OCI-LY1 (cell line): ENCODE measurements at regions not wholly inside any gene's neighbourhood (a gene's known extent, or its start where the extent isn't known, plus 50 kb on each side); places are given as distances from the start of the nearest gene placed in this dataset.

Experiments
- H2AFZ ChIP-seq: fragments of 200-600 bp; sonication (generic), shearing (Covaris generic); 2 replicates; pipeline ENCODE4 v1.6.0; 2014; ENCODE audit warnings: antibody characterized with exemption, mild to moderate bottlenecking, low read length
- H3F3A ChIP-seq: fragments of 200-600 bp; sonication (generic), shearing (Covaris generic); 2 replicates; pipeline ENCODE4 v1.6.0; 2014; ENCODE audit warnings: mild to moderate bottlenecking, antibody characterized with exemption, low read length, moderate library complexity; ENCODE audit not compliant: insufficient read depth
- H3K27ac ChIP-seq: fragments of 200-600 bp; sonication (generic); 2 replicates; pipeline ENCODE4 v1.5.1; 2014; ENCODE audit warnings: low read length, mixed run types, mild to moderate bottlenecking, low read depth; ENCODE audit not compliant: poor library complexity, severe bottlenecking
- H3K27me3 ChIP-seq: fragments of 200-600 bp; sonication (generic); 2 replicates; pipeline ENCODE4 v1.6.0; 2014; ENCODE audit warnings: antibody characterized with exemption, mild to moderate bottlenecking, low read length, moderate library complexity; ENCODE audit not compliant: insufficient read depth
- H3K36me3 ChIP-seq: fragments of 200-600 bp; sonication (generic); 2 replicates; pipeline ENCODE4 v1.6.1; 2014; ENCODE audit warnings: mild to moderate bottlenecking, antibody characterized with exemption, low read length, moderate library complexity, mixed read lengths; ENCODE audit not compliant: insufficient read depth
- H3K4me1 ChIP-seq: fragments of 200-600 bp; sonication (generic); 2 replicates; pipeline ENCODE4 v1.5.1; 2014; ENCODE audit warnings: mild to moderate bottlenecking, low read length, moderate library complexity; ENCODE audit not compliant: insufficient read depth, severe bottlenecking
- H3K4me2 ChIP-seq: fragments of 200-600 bp; sonication (generic), shearing (Covaris generic); 2 replicates; pipeline ENCODE4 v1.6.1; 2014; ENCODE audit warnings: low read length
- H3K4me3 ChIP-seq: fragments of 200-600 bp; sonication (generic); 2 replicates; pipeline ENCODE4 v1.5.1; 2014; ENCODE audit warnings: low read length, low read depth, mild to moderate bottlenecking, mixed read lengths; ENCODE audit not compliant: poor library complexity, severe bottlenecking
- H3K79me2 ChIP-seq: fragments of 200-600 bp; shearing (Covaris generic); 2 replicates; pipeline ENCODE4 v1.6.1; 2016; ENCODE audit warnings: mixed run types, low read length, mixed read lengths; ENCODE audit not compliant: insufficient read depth
- H3K9ac ChIP-seq: fragments of 200-600 bp; sonication (generic), shearing (Covaris generic); 2 replicates; pipeline ENCODE4 v1.6.1; 2014; ENCODE audit warnings: mild to moderate bottlenecking, low read length, mixed read lengths
- H3K9me2 ChIP-seq: fragments of 200-600 bp; sonication (generic), shearing (Covaris generic); 2 replicates; pipeline ENCODE4 v1.6.1; 2014; ENCODE audit warnings: low read depth, mild to moderate bottlenecking, low read length, mixed read lengths
- H3K9me3 ChIP-seq: fragments of 200-600 bp; shearing (Covaris generic); 2 replicates; pipeline ENCODE4 v1.6.1; 2014; ENCODE audit warnings: low read length, mixed read lengths
- H4K20me1 ChIP-seq: fragments of 200-600 bp; sonication (generic), shearing (Covaris generic); 2 replicates; pipeline ENCODE4 v1.6.0; 2016; ENCODE audit warnings: mild to moderate bottlenecking, low read length; ENCODE audit not compliant: insufficient read depth
- EZH2 ChIP-seq: fragments of 200-600 bp; sonication (generic), shearing (Covaris generic); IDR thresholded peaks from 2 replicates; pipeline ENCODE4 v1.8.0; 2017; ENCODE audit warnings: borderline replicate concordance, mixed run types, mild to moderate bottlenecking, antibody characterized with exemption, low read length, moderate library complexity, mixed read lengths
- TF ChIP-seq, protein P1 (sequence below): fragments of 200-600 bp; sonication (generic), shearing (Covaris generic); IDR thresholded peaks from 2 replicates; pipeline ENCODE4 v1.5.1; 2017; ENCODE audit warnings: mild to moderate bottlenecking, antibody characterized with exemption, low read length, moderate library complexity, mixed read lengths

DNA sequence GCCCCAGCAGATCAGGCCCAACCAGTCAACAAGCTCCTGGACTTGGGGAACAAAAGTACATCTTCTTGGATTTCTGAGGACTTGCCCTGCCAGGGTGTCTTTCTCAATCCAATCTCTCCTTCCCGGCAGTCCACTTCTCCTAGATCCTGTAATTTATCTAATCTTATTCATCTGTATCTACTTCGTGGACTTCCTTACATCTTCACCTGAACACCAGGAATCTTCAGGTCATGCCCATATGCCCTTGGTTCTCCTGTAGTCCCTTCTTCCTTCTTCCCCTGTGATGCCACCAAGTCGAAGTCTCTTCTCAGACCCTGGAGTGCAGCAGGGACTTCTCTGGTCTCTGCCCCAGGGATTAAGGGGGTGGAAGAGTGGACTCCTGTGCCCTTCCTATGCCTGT lies 100.3 kb downstream of the ZNF280B start:
- no peak overlapping the region for H3K9ac ChIP-seq
- no peak overlapping the region for H3K4me3 ChIP-seq
- no peaks in the 10 kb centered on the region for H4K20me1 ChIP-seq
- H3K27ac ChIP-seq = no peak overlapping the region
- H3K4me2 ChIP-seq = no peak overlapping the region
- H3K79me2 ChIP-seq = no peaks in the 10 kb centered on the region
- TF ChIP-seq, protein P1, sequence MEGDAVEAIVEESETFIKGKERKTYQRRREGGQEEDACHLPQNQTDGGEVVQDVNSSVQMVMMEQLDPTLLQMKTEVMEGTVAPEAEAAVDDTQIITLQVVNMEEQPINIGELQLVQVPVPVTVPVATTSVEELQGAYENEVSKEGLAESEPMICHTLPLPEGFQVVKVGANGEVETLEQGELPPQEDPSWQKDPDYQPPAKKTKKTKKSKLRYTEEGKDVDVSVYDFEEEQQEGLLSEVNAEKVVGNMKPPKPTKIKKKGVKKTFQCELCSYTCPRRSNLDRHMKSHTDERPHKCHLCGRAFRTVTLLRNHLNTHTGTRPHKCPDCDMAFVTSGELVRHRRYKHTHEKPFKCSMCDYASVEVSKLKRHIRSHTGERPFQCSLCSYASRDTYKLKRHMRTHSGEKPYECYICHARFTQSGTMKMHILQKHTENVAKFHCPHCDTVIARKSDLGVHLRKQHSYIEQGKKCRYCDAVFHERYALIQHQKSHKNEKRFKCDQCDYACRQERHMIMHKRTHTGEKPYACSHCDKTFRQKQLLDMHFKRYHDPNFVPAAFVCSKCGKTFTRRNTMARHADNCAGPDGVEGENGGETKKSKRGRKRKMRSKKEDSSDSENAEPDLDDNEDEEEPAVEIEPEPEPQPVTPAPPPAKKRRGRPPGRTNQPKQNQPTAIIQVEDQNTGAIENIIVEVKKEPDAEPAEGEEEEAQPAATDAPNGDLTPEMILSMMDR = no peak
- TF ChIP-seq EZH2 = no peak
- peaks cover 46% of the 10 kb centered on the region for H3K4me1 ChIP-seq
- H2AFZ ChIP-seq = no peak overlapping the region
- 0 out of 2 replicates have a peak, but pooled peaks cover under 1% of the 10 kb centered on the region for H3K36me3 ChIP-seq
- H3F3A ChIP-seq = no peaks in the 10 kb centered on the region
- H3K9me2 ChIP-seq = no peaks in the 10 kb centered on the region
- H3K9me3 ChIP-seq = peaks cover 11% of the 10 kb centered on the region
- H3K27me3 ChIP-seq = no peaks in the 10 kb centered on the region; the same call in 1 of the 2 replicates

DNA sequence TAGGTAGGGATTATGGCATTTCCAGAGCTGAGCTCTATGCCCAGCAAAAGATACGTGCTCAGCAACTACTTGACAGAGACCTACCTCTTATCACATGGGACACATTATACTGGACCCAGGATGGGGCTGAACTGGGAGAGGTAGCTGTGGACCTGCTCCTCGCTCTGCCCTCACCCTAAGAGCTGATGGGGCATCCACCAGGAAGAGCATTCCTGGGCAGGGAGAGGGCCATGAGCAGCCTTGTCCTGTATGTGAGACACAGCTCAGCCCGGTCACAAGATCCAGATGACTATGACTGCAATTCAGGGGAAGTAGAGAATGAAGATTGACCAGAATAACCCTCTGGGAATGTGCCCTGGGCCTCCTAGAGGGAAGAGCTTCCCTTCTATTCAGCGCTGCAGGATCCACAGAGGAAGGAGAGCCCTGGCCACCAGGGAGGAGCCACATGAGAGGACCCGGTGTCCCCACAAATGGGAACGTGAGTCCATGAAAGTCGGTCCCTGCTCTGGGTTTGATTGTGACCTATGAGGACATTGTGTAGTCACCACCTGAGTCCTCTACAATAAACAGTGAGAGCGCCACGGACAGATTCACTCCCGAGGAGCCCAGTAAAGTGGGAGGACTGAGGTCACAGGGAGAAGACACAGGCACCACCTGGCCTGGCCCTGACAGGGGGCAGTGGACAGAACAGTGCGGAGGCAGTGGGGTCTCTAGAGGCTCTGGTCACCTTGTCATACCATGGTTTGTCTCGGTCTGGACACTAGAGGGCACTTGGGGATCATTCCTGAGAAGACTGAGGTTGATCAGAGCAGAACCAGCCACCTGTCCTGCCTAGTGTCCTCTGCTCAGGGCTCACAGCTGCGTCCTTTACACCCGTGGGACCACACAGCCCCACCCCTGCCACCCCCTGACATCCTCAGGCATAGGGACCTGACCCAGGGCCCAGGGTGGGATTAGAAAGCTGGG lies 99.5 kb downstream of the ZNF280B start:
- Histone ChIP-seq H3K9ac (no peak overlapping the region; the same call in 1 of the 2 replicates), H3K9me3 (peaks cover 14% of the 10 kb centered on the region), H3K27ac (no peak overlapping the region), H3K9me2 (no peaks in the 10 kb centered on the region), H3K36me3 (0 out of 2 replicates have a peak, but pooled peaks cover 4% of the 10 kb centered on the region), H3K4me2 (peak overlapping the region; percentile 12; the same call in 1 of the 2 replicates), H3K4me1 (peaks cover 39% of the 10 kb centered on the region), H3F3A (no peaks in the 10 kb centered on the region), H3K4me3 (no peak overlapping the region), H2AFZ (no peak overlapping the region), H4K20me1 (no peaks in the 10 kb centered on the region), H3K27me3 (no peaks in the 10 kb centered on the region; the same call in 1 of the 2 replicates), H3K79me2 (no peaks in the 10 kb centered on the region)
- TF ChIP-seq EZH2 = no peak
- TF ChIP-seq, protein P1 = peak; percentile 72

DNA sequence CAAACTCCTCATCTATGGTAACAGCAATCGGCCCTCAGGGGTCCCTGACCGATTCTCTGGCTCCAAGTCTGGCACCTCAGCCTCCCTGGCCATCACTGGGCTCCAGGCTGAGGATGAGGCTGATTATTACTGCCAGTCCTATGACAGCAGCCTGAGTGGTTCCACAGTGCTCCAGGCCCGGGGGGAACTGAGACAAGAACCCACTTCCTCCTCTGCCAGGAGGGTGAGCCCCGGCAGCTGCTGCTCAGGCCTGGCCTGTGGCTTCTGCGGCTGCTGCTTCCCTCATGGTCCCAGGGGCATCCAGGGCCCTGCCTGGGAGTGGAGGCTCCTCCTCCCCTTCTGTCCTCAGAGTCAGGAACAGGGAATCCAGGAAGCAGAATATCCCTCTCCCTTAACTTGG lies 98.4 kb downstream of the ZNF280B start:
- Histone ChIP-seq H3K27ac (no peak overlapping the region), H3K79me2 (no peaks in the 10 kb centered on the region), H4K20me1 (no peaks in the 10 kb centered on the region), H3K9ac (no peak overlapping the region; the same call in 1 of the 2 replicates), H3K27me3 (no peaks in the 10 kb centered on the region; the same call in 1 of the 2 replicates), H3K4me3 (no peak overlapping the region), H3F3A (no peaks in the 10 kb centered on the region), H3K9me2 (no peaks in the 10 kb centered on the region), H2AFZ (no peak overlapping the region), H3K4me1 (peaks cover 28% of the 10 kb centered on the region), H3K9me3 (peaks cover 14% of the 10 kb centered on the region), H3K4me2 (peak overlapping the region; percentile 33; the same call in 1 of the 2 replicates), H3K36me3 (0 out of 2 replicates have a peak, but pooled peaks cover 4% of the 10 kb centered on the region)
- TF ChIP-seq, protein P1 = no peak
- no peak for TF ChIP-seq EZH2
